ENCODE measurements at regions not wholly inside any gene's neighbourhood (a gene's known extent, or its start where the extent isn't known, plus 50 kb on each side); places are given as distances from the start of the nearest gene placed in this dataset.

DNA sequence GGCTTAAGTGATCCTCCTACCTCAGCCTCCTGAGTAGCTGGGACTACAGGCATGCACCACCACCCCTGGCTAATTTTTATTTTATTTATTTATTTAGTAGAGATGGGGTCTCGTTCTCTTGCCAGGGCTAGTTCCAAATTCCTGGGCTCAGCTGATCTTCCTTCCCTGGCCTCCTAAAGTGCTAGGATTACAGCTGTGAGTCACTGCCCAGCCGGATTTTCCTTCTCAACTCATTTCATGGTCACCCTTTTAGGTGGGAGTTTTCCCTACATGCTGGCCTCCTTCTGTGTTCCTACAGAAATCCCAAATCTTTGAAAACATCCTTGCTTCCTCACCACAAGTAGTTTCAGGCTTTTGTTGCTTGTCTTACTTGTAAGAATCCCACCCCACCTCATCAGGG lies 102.1 kb upstream of the SIAH1 start:
- no peak for DNase-seq

- no peak for DNase-seq
Observed at GRCh38 chr16:48481772-48482171, 96.6 kb upstream of the SIAH1 start.

DNA sequence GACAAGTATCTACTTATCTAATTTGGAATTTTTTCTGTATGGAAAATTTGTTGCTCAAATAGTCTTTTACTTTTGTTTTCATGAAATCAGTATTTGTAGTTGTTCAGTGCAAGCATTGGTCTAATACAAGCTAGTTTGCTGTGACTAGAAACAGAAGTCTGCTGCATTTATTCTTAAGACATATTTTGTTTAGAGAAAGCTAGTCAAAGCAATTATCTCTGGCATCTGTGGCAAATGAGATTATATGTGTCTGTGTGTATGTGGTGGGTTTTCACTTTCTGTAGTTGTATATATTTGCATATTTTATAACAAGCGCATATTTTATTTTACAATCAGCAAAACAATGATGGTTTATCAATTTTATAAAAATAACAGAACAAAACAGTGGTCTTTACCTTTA lies 96.0 kb upstream of the SIAH1 start:
- DNase-seq = no peak

GRCh38 chr16:48479955-48480354 lies 94.7 kb upstream of the SIAH1 start:
- DNase-seq = no peak

DNA sequence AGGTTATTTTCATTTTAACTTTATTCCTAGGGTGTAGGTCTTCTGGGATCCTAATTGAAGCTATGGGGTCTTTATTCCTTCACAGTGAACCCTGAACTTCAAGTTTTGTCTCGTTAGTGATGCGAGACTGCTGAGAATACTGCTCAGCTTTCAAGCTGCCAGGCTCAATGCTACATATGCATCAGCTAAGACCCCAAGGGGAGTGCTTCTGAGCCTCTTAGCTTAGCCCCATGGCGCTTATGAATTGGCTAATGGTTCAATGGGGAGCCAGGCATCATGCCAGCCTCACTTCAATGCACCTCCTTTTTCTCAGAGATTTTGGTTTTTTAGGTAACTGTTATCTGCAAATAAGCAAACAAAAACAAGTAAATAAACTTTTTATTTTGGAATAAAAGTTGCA lies 94.1 kb upstream of the SIAH1 start:
- DNase-seq = no peak

- DNase-seq = no peak
Observed at GRCh38 chr16:48478393-48478792, 93.2 kb upstream of the SIAH1 start.

- DNase-seq = no peak
Observed at GRCh38 chr16:48471435-48471834, 86.2 kb upstream of the SIAH1 start.

DNA sequence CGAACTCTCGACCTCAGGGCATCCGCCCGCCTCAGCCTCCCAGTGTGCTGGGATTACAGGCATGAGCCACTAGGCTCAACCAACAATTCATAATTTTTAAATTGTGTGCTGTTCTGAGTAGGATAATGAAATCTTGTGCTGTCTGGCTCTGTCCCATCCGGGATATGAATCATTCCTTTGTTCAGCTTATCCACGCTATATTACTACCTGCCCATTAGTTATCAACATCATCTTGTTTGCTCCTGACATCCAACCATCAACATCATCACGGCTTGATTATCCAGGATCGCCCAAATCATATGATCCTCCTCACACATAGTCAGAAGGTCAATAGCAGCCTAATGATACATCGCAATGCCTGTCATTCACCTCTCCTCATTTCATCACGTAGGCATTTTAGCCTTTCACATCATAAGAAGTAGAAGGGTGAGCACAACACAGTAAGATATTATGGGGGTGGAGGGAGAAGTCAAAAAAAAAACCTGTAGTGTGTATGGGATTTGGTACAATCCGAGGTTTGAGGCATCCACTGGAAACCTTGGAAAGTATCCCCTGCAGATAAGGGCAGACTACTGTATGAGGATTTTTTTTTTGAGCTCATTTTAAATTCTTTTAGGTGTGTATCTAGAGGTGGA lies 77.0 kb upstream of the SIAH1 start:
- no peak for DNase-seq

DNA sequence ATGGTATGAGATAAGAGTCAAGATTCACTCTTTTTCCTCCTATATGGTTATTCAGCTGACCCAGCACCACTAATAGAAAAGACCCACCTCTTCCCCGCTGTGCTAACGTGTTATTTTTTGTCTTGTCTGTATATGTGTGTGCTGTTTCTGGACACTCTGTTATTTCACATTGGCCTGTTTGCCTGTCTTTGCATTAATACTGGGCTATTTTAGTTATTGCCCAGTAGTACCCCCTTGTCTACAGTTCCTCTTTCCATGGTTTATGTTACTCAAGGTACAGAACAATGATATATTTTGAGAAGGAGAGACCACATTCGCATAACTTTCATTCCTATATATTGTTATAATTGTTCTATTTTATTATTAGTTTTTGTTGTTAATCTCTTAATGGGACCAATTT lies 74.0 kb upstream of the SIAH1 start:
- no peak for DNase-seq

DNA sequence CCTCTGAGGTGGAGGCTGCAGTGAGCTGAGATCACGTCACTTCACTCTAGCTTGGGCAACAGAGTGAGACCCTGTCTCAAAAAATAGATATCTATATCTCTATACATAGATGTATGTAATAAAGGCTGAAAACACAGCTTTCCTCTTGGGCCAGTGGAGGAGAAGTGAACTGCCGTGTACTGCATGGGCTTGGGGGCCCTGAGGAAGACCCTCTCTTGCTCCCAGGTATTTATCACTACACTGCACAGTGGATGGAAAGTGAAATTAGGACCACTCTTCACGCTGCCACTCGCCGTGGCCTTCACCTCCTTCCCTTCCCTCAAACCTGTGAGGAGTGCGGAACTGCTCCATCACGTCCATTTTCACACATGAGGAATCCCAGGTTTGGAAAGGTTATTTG lies 68.8 kb upstream of the SIAH1 start:
- no peak for DNase-seq

DNA sequence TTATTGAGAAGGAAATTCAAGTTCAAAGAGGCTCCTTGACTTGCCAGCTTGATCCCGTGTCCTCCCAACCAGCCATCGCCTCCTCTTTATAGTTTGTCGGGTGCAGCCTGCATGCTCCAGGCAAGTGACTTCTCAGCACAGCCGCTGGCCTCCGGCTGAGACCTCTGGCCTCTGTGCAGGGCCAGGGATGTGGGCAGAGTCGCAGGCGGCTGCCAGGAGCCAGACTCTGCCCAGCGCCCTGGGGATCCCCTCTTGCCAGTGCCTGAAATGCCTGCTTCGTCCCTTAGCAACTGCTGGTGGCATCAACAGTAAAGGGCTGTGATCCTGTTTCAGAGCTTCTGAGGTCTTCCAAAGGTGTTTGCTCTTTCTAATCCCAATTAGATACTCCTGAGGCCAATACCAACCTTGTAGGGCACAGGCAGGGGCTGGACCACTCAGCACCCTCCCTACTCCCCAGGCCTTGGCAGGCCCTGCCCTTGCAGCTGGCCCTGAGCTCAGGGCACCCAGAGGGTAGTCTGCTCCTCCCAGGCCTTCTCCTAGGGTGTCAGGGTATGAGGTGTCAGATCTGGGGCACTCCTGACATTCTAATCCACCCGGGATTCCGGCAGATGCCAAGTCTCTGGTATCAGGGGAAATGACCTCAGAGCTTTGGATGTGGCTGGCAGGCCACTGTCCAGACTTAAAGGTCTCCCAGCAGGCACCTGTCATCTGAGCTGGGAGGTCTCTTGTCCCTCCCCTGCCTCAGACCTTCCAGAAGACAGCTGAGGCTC lies 68.0 kb upstream of the SIAH1 start:
- no peak for DNase-seq

DNA sequence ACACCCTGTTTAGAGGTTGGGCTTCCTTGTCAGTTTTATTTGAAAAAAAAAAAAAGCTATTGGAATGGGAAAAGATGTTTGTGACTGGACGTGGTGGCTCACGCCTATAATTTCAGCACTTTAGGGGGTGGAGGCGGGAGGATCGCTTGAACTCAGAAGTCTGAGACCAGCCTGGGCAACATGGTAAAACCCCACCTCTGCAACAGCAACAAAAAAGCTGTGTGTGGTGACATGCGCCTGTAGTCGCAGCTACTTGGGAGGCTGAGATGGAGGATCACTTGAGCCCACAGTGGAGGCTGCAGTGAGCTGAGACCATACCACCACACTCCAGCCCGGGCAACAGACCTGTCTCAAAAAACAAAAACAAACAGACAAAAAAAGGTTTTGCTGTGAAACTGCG lies 66.1 kb upstream of the SIAH1 start:
- DNase-seq = no peak

DNA sequence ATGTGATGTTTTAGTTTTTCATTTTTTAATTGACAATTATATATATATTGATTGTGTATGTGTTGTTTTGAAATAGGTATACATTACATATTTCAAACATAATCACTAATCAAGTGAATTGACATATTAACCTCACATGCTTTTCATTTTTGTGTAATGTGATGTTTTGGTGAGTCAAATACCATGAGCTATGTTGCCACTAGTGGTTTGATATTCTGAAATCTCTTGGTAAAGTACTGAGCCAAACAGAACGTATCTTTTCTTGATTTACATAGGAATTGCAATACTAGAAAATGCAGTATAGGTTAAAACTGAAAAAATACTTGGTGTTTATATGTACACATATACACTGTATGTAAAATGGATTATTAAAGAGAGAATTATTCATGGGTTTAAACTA lies 65.2 kb upstream of the SIAH1 start:
- DNase-seq = no peak

DNA sequence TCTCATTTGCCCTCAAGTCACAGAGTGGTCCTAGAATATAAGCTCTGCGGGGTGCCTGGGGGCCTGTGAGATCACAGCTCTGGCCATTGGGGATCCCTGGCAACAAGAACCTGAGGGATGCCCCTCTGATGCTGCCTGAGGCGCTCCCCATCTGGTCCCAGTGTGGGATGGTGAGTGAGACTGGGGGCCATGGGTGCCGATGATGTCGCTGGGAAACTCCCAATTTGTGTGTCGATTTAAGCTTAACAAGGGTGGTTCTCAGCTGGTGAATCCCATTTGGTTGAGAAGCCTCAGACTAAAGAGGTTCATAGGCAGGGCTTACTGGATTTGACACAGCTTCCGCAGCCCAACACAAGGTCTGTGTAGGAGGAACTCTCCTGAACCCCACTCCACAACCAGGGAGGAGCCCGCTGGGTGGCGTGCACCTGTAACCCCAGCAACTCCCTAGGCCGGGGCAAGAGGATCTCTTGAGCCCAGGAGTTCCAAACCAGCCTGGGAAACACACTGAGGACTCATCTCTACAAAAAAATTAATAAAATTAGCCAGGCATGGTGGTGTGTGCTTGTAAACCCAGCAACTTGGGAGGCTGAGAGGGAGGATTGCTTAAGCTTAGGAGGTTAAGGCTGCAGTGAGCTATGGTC lies 63.7 kb upstream of the SIAH1 start:
- DNase-seq = no peak

- DNase-seq = no peak
Observed at GRCh38 chr16:48447940-48448536, 62.8 kb upstream of the SIAH1 start.

GRCh38 chr16:48447428-48447827 lies 62.2 kb upstream of the SIAH1 start:
- DNase-seq = no peak

DNA sequence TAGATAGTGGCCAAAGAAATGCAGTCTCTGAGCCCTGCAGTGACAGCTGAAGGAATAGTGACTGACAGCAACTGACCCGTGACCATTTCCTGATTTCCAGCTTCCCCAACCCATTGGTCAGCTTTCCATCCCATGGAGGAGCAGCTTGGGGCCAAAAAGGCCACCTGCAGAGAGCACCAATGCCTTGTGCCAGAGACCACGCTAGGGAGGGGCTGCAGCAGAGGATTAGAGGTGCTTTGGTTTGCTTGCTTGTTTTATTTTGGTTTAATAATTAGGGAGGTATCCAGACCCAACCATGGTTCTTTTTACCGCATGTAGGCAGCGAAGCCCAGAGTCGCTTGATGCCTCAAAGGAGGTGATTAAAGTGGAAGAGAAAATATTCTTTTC lies 61.3 kb upstream of the SIAH1 start:
- no peak for DNase-seq

GRCh38 chr16:48445782-48446533 lies 60.7 kb upstream of the SIAH1 start:
- no peak for DNase-seq

GRCh38 chr16:48444574-48444973 lies 59.4 kb upstream of the SIAH1 start:
- DNase-seq = no peak

DNA sequence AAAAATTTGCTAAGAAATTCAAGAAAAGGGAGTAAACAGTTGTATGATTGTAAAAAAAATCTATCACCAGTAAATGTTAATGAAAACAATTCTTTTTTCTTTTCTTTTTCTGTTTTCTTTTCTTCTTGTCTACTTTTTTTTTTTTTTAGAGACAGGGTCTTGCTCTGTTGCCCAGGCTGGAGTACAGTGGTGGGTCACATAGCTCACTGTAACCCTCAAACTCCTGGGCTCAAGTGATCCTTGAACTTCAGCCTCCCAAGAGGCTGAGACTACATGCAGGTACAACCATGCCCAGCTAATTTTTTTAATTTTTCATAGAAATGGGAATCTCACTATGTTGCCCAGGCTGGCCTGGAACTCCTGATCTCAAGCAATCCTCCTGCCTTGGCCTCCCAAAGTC lies 57.2 kb upstream of the SIAH1 start:
- DNase-seq = no peak

DNA sequence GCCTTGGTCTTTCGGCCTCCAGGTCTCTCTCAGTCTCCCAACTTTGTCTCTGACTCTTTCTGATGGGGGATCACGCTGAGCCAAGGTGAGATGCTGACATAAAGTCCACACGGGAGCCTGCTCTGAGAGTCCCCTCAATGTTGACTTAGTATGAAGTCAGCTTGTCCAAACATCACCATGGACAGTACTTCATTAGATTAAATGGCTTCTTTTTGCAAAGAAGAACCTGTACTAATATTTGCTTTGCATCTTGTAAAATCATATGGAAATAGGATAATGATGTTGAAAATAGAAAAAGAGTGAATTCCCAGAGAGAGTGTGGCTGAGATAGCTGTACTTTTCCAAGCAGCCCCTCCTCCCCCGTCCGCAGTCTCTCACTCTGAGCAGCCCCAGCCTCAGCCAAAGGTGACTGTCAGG lies 56.7 kb upstream of the SIAH1 start:
- DNase-seq = no peak

- no peak for DNase-seq
Observed at GRCh38 chr16:48441106-48441505, 55.9 kb upstream of the SIAH1 start.

All from anterior cingulate cortex (tissue), 58 donors.